ENCODE measurements at regions not wholly inside any gene's neighbourhood (a gene's known extent, or its start where the extent isn't known, plus 50 kb on each side); places are given as distances from the start of the nearest gene placed in this dataset.

- TF ChIP-seq EZH2 (IDR thresholded peaks at IDR 0.05; ENCODE audit: insufficient read depth, poor library complexity, severe bottlenecking) (no peak), EZH2phosphoT487 (IDR thresholded peaks at IDR 0.05; ENCODE audit: insufficient read depth, low read depth) (no peak)
These were observed 234.4 kb upstream of the DAPK1 start for GRCh38 chr9:87263291-87263690.
